ENCODE measurements at regions not wholly inside any gene's neighbourhood (a gene's known extent, or its start where the extent isn't known, plus 50 kb on each side); places are given as distances from the start of the nearest gene placed in this dataset.
A peak's percentile ranks its signal among the peaks of the same experiment; 100 is the strongest.

DNA sequence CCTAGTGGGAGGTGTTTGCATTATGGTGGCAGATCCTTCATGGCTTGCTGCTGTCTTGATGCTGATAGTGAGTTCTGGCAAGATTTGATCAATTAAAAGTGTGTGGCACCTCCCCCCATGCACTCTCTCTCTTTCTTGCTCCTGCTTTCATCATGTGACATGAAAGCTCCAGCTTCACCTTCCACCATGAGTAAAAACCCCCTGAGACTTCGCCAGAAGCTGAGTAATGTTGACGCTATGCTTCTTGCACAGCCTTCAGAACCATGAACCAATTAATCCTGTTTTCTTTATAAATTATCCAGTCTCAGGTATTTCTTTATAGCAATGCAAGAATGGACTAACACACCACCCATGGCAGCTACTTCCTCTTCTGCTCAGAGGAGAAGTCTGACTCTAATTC is 2181.4 kb upstream of the PIK3C3 start:
- DNase-seq (ENCODE audit: low spot score), result no peak

DNA sequence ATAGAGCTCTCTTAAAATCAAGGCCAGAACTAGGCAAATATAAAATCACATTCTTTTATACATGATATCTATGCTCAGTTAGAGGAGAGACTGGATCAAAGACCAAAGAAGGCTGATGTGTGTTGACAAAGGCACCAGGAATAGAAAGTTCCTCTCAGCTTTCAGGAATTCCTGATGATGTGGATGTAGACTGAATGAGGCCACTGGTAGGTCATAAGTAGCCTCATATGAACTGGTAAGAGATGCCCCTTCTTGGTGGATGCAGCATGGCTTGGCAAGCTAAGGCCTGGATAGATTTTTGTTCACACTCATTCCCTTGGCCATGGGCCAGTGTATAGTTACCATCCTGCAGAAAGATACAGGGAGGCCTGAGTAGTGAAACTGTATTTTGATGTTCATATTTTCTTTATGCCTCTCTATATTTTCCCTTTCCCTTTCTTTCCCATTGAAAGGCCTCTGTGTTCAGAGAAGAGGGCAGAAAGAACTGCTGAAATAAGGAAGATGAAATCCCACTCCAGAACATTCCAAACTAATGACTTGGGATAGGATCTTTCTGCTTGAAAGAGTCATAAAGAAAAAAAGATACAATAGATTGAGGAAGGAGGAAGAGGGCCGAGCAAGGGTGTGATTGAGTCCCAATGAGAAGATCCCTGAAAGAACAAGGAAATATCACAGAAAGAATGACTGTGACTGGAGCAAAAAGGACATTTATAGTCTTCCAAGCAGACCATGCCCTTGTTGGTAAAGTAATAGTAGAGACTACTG is 2182.7 kb upstream of the PIK3C3 start:
- DNase-seq (ENCODE audit: low spot score), result no peak

DNA sequence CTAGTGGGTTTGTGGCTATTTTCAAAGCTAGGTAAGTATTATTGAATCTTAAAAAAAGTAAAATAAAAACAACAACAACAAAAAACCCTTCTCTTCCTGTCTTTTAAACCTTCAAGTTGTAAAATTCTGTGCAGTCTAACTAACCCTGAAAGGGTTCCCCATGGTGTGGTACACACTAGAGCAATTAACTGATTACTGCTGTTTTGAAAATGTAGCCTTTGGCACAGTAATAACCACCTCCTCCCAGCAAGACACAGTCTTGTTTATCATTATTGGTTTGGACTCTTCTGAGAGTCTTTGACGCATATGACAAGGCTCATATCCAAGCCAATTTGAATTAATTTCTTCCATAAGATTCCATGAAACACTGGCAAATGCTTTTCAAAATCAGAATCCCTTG is 2184.6 kb upstream of the PIK3C3 start:
- DNase-seq (ENCODE audit: low spot score), result no peak

DNA sequence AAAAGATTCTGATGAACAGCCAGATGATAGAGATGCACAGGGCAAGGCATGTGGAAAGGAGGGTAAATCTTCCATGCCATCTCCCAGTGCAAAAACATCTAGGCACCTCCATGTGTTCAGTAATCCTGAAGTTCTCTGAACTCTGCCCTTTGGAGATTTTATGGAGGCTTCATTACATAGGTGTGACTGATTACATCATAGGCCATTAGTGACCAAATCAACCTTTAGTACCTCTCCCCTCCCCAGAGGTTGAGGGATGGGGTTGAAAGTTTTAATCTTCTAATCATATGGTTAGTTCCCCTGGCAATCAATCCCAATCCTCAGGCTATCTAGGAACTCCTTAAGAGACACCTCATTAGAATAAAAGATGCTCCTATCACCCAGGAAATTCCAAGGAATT is 2190.2 kb upstream of the PIK3C3 start:
- no peak for DNase-seq (ENCODE audit: low spot score)

DNA sequence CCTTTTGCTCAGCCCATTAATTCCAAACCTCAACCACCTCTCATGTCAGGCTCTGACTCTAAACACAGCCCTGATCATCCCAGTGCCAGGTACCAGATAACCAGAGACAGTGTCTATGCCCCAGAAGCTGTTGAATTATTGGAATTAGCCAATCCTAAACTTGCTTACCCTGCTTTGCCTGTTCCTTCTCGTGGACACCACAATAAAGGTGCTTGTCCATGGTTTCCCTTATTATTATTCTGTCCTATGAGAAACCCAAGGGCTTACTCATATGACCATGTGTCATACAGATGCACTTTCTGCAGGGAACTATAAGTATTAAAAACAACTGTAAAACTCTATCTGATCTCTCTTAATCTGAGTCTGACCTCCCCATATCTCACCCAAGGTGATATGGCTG is 2193.8 kb upstream of the PIK3C3 start:
- DNase-seq (ENCODE audit: low spot score), result no peak

DNA sequence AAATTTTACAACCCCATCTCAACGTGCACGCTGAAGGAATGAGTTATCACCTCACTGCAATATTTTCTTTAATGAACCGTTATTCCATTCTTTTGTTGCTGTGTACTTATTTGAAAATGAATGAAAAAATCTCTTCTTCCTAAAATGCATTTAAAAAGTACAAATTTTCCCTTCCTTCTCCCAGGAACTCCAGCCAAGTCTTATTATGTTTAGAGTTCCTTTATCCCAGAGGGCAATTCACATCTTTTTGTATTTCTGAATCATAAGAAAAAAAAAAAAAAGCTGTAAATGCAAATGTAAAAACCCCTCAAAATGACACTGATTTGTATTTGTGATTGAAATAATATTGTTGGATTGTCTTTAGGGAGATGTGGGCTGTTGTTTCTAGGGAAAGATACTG is 2194.3 kb upstream of the CELF4 start:
- DNase-seq (ENCODE audit: low spot score), result no peak

DNA sequence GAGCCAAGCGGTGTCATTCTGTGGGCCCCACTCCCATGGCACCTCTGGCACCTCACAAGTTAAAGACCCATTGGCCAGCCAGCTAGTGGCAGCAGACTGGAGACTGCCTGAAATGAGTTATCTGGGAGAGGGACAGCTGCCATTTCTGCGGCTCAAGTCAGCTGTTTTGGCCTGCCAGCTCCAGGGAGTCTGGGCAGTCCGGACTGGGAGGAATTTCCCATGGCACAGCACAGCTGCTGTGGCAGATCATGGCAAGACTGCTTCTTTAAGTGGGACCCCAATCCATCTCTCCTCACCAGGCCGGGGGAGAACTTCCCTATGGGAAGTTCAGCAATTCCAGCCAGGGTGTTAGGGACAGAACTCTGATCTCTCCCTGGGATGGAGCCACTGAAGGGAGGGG is 2187.6 kb upstream of the CELF4 start:
- no peak for DNase-seq (ENCODE audit: low spot score)

DNA sequence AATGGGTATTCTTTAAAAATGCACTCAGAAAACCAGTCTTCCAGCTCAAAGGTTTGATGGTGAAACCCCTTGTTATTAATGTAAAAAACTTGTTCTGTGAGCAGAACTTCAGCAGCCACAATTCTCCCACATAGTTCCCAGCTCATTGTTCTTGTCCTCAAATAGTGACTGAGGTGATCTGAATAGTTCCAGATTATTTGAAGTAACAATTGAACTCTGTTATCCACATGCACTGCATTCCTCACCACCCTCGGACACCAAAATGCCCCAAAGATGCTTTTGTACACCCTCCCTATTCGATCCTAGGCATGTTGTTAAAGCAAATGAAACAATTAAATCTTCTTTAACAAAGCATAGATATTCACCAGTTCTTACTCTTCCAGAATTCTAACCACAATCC is 2186.8 kb upstream of the CELF4 start:
- no peak for DNase-seq (ENCODE audit: low spot score)

DNA sequence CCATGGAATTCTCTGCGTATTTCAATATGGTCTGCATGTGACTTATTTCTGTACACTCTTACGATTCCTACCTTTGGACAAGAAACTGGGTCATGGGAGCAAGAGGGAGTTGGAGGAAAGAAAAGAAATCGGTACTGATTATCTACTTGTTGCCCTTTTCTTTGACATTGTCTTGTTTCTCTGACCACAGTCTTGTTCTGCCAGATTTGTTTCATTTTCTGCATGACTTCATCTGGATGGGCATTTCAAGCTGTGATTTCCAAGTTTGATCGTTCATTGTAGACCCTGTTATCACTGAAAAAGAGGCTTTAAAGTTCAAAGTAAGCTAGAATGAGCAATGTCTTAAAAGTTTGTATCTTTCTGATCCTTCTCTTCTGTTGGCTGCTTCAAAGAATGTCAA is 2186.3 kb upstream of the CELF4 start:
- DNase-seq (ENCODE audit: low spot score), result no peak

DNA sequence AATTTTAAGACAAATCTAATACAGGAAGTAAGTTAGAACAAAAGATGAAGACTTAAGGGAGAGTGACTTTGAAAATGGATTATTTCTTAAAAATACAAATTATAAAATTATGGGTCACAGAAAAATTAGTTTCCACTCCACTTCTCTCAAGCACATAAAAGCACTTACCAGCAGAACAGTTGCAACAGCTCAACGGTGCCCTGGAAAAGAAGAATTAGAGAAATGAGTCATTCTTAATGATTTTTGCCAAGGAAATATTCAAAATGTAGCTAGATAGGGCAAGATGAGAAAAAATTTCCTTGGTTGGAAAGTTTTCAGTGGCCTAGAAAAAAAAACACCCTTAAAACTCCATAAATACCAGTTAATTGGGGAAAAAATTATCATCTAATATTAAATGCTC is 2185.6 kb upstream of the CELF4 start:
- no peak for DNase-seq (ENCODE audit: low spot score)

DNA sequence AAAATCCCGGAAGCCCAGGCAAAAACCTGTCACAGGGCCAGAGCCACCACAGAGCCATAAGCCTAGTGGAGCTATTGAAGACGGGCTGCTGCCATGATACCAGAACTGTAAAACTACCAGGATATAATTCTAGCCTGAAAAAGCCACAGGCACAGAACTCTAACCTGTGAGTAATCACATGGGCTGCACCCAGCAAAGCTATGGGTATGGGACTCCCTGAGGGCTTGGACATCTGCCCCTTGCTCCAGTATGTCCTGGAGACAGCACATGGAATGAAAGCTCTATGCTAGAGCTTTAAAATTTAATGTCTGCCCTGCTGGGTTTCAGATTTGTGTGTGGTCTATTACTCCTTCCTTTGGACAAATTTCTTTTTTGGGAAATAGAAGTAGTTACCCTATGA is 2183.6 kb upstream of the CELF4 start:
- no peak for DNase-seq (ENCODE audit: low spot score)

DNA sequence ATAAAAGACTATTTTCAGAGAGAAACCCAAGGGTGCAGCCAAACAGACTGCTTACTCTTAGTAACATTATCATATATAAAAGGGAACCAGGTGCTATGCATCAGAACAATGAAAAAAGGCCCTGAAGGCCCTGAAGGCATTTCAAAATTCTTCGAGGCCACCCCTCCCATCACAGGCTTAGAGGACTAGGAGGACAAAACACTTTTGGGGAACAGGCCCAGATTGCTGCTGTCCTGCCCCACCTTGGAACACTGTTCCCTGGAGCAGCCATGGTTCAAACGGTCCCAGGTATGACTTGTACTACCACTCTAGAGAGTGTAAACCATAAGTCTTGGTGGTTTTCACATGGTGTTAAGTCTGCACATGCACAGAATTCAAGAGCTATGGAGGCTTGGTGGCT is 2183.1 kb upstream of the CELF4 start:
- no peak for DNase-seq (ENCODE audit: low spot score)

DNA sequence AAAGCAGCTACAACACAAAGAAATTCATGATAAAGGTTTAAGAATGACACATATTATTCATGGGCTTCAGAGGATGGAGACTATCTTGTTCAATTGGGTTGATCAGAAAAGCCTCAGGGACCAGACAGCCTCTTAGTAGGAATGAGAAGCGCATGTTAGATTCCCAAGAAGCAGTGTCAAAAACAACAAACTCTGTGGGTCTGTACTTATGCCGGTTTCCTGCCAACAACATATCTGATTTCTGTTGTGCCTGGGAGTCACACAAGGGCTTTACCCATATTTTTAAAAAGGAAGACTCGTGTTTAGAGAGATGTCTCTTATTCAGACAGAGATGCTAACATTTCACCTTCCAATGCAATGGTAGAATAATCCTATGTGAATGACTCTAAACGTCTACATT is 2180.6 kb upstream of the CELF4 start:
- no peak for DNase-seq (ENCODE audit: low spot score)

DNA sequence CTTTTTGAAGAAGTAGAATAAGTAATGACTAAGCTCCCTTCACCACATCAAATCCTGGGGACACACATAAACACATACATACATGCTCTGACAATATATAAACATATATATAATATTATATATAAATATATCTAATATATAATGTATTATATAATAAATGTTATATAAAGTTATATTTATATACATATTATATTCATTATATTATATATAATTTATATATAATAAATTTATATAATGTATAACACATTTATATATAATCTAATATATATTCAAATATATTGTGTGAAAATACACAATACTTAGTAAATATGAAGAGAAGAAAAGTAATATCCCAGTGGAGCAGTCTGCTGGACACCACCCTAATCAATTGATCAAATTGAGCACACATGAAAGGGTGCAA is 2177.9 kb upstream of the CELF4 start:
- no peak for DNase-seq (ENCODE audit: low spot score)

DNA sequence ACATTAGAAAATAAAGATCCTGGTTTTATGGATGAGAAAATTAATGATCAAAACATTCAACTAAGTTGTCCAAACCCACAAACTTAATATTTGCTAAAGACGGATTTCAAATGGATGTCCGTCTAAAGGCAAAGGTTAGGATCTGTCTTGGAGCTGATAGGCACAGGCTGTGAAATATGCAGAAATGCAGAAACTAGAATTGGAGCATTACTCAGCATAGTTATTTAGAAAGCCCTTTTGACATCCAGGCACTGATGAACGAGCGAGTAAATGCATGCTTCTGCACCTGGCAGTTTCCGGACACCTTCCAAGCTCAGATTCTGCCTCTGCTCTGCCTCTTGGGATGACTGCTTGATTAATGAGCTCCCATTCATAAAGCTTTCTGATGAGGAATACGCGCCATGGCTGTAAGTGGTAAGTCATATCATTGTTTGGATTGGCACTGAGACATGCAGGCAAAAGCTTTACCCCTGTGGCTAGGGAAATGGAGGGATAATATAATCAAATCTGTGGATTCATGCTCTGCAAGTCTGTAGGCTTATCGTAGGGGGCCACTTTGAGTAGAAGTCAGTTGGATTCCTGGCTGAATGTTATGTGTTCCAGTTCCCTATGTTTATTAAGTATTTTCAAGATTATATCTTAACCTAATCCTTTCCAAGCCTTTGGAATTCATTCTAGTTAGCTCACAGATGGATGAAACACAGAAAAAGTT is 2176.3 kb upstream of the CELF4 start:
- no peak for DNase-seq (ENCODE audit: low spot score)

DNA sequence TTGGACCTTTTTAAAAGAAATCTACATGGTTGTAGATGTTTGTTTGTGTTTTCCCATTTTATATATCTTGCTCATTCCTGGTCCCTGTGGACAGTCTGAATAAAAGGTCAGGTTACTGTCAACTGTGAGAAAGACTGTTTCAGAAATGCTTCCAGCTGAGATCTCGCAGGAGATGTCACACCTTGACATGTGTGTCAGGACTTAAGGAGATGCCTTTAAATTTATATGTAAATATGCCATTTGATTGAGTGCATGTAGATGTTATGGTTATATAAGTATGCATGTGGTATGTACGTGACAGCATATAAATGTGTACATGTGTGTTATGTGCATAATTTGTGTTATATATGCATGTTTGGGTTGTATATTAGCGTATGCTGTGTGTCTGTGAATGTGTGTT is 2172.3 kb upstream of the CELF4 start:
- no peak for DNase-seq (ENCODE audit: low spot score)

DNA sequence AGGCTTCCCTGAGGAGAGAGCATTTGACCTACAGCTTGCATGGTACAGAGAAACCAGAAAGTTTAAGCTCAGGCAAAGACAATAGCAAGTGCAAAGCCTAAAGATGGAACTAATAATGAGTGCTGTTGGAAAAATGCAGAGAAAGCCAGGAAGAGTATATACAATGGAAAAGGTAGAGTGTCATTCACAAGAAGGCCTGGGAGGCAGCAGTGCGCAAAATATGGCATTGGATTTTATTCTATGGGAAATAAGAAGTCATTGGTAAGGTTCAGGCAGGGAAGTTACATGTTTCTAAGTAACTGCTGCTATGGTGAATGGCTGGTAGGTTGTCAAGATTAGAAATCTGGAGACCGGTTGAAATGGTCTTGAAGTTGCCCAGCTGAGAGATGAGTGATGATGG is 2167.3 kb upstream of the CELF4 start:
- DNase-seq (ENCODE audit: low spot score), result peak; percentile 5

DNA sequence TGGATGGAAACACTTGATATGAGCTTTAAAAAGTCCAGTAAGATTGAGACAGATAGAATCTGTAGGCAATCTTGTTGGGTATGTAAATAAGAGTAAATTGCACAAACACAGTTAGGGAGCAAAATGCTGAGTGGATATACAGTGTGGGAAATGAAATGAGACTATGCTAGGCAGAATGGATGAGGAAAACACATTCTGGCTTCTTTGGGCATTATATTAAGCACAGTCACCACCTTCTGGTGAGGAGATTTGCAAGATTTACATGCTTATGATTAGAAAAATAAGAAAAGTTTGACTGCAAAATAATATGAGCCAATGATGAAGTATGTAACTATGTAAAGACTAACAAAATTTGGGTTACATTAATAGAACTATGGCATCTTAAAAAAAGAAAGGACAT is 2165.0 kb upstream of the CELF4 start:
- no peak for DNase-seq (ENCODE audit: low spot score)

DNA sequence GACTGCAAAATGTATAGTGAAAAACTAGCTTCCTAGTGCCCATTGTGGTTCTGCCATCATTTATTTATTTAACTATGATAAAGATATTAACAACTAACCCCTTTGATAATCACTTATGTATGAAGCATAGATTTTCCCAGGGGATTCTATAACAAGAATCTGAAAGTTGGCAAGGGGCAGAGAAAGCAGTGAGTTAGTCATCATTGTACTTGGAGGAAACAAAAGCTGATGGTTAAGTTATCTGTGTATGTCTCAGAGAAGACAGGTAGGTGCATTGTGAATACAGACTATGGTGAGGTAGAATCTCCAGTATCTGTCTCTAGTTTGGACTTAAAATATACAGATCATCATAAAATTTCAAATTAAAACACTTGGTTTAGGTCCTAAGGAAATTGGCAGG is 2159.1 kb upstream of the CELF4 start:
- no peak for DNase-seq (ENCODE audit: low spot score)

DNA sequence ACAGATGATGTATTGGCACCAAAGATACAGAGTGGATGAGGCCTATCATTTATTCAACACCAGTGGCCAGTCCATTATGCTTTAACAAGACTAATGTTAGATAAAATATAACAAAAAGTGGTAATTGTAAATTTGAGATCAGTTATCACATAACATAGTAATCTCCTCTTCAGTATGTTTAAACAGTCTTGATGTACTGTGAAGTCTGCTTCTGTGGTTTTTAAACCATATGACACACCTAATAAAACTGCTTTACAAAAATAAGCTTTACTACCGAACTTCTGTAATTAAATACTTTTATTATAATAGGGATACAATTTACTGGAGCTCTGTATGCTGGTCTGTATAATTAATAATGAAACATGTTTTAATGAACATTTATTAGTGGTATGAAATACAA is 2156.1 kb upstream of the CELF4 start:
- no peak for DNase-seq (ENCODE audit: low spot score)

DNA sequence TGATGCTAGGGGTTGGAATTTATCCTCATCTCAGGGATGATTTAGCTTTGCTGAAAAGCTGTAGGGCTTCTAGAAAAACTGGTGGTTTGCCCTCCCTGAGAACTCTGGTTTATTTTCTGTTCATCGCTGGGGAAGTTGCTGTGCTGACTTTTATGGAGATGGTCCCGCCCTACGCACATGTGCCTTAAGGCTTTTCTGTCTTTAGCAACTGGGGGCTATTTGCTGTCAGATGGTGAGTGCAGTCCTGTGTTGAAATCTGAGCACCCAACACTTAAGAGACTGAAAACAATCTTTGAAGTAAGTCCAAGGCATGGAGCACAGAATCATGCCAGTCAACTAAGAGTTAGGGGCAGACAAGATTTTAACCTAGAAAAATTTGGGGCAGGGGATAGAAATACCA is 2148.4 kb upstream of the CELF4 start:
- DNase-seq (ENCODE audit: low spot score), result no peak

DNA sequence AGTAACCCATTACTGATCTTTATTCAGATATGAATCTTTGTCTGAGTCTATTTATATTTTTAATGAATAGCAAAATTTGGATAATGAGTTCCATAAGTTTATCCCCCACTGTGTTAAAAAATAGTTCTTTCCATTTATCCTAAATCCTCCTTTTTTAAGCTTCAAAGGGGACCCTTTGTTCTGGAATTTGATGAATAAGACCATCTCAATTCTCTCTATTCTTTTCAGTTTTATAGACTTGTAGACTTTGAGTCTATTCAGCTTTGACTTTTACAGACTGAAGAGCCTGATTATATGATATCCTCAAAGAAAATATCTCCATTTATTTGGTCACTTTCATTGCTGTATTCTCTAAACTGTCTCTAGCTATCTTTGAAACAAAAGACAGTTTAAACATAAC is 2146.1 kb upstream of the CELF4 start:
- no peak for DNase-seq (ENCODE audit: low spot score)

DNA sequence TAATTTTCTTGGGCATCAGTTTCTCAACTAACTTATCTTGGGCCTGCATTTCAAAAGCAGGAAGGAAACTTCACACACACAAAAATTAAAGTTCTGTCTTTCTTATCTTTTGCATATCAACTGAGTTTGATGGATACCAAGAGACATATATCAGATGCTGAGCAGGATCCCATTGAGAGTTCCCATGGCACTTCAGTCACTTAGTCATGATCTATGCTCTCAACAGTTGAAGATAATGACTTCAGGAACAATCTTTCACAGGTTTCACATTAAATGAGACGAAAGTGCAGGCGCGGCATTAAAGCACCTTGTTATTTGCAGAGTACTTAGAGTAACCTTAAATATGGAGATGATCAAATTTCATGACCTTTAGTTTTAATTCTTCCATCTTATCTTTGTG is 2139.8 kb upstream of the CELF4 start:
- no peak for DNase-seq (ENCODE audit: low spot score)

DNA sequence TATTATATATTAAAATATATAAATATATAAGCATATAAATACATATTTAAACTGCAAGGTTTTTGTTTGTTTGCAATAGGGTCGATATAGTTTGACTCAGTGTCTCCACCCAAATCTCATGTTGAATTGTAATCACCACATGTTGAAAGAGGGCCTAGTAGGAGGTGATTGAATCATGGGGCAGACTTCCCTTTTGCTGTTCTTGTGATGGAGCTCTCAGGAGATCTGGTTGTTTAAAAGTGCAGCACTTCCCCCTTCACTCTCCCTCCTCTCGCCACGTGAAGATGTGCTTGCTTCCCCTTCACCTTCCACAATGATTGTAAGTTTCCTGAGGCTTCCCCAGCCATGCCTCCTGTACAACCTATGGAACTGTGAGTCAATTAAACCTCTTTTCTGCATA is 2137.3 kb upstream of the CELF4 start:
- DNase-seq (ENCODE audit: low spot score), result no peak

Data from HT-29 (cell line).